ENCODE measurements at regions not wholly inside any gene's neighbourhood (a gene's known extent, or its start where the extent isn't known, plus 50 kb on each side); places are given as distances from the start of the nearest gene placed in this dataset.
A peak's percentile ranks its signal among the peaks of the same experiment; 100 is the strongest.

- no peak for DNase-seq
- Histone ChIP-seq H3K27me3 (no peaks in the 10 kb centered on the region), H3K9me3 (no peaks in the 10 kb centered on the region), H3K4me1 (peaks cover 0 to 28% (median 24%) of the 10 kb centered on the region in 4 donors), H3K36me3 (no peaks in the 10 kb centered on the region), H3K27ac (no peak overlapping the region), H3K4me3 (no peak overlapping the region)
- WGBS, 2 donors, result 82 to 90% methylated on average over 3 of the region's 3 CpGs
- TF ChIP-seq POLR2AphosphoS5 (IDR thresholded peaks at IDR 0.05) (no peak), EP300 (IDR thresholded peaks at IDR 0.05) (no peak), POLR2A (IDR thresholded peaks at IDR 0.05) (no peak)
- TF ChIP-seq, protein P1, sequence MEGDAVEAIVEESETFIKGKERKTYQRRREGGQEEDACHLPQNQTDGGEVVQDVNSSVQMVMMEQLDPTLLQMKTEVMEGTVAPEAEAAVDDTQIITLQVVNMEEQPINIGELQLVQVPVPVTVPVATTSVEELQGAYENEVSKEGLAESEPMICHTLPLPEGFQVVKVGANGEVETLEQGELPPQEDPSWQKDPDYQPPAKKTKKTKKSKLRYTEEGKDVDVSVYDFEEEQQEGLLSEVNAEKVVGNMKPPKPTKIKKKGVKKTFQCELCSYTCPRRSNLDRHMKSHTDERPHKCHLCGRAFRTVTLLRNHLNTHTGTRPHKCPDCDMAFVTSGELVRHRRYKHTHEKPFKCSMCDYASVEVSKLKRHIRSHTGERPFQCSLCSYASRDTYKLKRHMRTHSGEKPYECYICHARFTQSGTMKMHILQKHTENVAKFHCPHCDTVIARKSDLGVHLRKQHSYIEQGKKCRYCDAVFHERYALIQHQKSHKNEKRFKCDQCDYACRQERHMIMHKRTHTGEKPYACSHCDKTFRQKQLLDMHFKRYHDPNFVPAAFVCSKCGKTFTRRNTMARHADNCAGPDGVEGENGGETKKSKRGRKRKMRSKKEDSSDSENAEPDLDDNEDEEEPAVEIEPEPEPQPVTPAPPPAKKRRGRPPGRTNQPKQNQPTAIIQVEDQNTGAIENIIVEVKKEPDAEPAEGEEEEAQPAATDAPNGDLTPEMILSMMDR (IDR thresholded peaks at IDR 0.05), result no peak
- intact Hi-C loops (cut with DNase I), result no loop called here
Measured at GRCh38 chr6:22903826-22904225, 334.5 kb downstream of the HDGFL1 start.

- TF ChIP-seq POLR2AphosphoS5 (IDR thresholded peaks at IDR 0.05) (peak; percentile 66 to 88 (median 82)), EP300 (IDR thresholded peaks at IDR 0.05) (peak in 1 of 4 donors; percentile 29)
- TF ChIP-seq, protein P1 (IDR thresholded peaks at IDR 0.05), result no peak
- Histone ChIP-seq H3K27me3 (no peaks in the 10 kb centered on the region), H3K27ac (peak overlapping the region in 1 of 4 donors; percentile 39), H3K36me3 (no peaks in the 10 kb centered on the region), H3K4me1 (peaks cover 0 to 28% (median 24%) of the 10 kb centered on the region in 4 donors), H3K4me3 (no peak overlapping the region), H3K9me3 (no peaks in the 10 kb centered on the region)
- no peak for DNase-seq
- WGBS, 2 donors, result 12 to 49% methylated on average over 5 of the region's 5 CpGs
- intact Hi-C loops (cut with DNase I), result no loop called here
Measured at GRCh38 chr6:22904431-22904830, 335.1 kb downstream of the HDGFL1 start.

- H3K4me1 ChIP-seq, result peaks cover 0 to 28% (median 24%) of the 10 kb centered on the region in 4 donors
- no peak overlapping the region for H3K27ac ChIP-seq
- no peak for TF ChIP-seq POLR2A (IDR thresholded peaks at IDR 0.05)
- no peak for TF ChIP-seq EP300 (IDR thresholded peaks at IDR 0.05)
- no peak for TF ChIP-seq POLR2AphosphoS5 (IDR thresholded peaks at IDR 0.05)
- TF ChIP-seq, protein P1 (IDR thresholded peaks at IDR 0.05), result no peak
- WGBS, 2 donors, result 29 to 68% methylated on average over 3 of the region's 3 CpGs
- intact Hi-C loops (cut with DNase I), result no loop called here
- DNase-seq, result no peak
- H3K9me3 ChIP-seq, result no peaks in the 10 kb centered on the region
- no peaks in the 10 kb centered on the region for H3K36me3 ChIP-seq
- no peaks in the 10 kb centered on the region for H3K27me3 ChIP-seq
- H3K4me3 ChIP-seq, result no peak overlapping the region
Measured at GRCh38 chr6:22906091-22906549, 336.8 kb downstream of the HDGFL1 start.

DNA sequence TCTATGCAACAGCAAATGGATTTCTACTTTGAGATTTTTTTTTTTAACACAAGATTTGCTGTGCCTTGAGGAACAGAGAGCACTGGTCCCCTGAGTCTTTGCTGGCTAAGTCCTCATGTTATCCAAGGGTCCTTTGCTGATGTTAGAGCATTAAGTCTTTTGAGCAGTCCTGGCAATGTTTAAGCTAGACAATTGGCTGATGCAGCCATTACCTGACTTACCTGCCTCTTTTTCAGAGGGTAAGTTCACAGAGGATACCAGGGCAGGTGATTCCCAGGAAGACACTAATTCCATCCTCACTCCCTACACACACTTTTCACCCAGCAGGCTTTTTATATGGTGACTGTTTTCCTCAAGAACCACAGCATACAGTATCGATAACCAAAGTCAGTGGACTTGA is 337.7 kb downstream of the HDGFL1 start:
- intact Hi-C loops (cut with DNase I), result no loop called here
- Histone ChIP-seq H3K36me3 (no peaks in the 10 kb centered on the region), H3K27ac (no peak overlapping the region), H3K27me3 (no peaks in the 10 kb centered on the region), H3K4me1 (peaks cover 0 to 28% (median 24%) of the 10 kb centered on the region in 4 donors), H3K4me3 (no peak overlapping the region), H3K9me3 (no peaks in the 10 kb centered on the region)
- 94 to 97% methylated on average over 1 of the region's 1 CpG for WGBS, 2 donors
- TF ChIP-seq, protein P1 (IDR thresholded peaks at IDR 0.05), result no peak
- TF ChIP-seq POLR2AphosphoS5 (IDR thresholded peaks at IDR 0.05) (no peak), POLR2A (IDR thresholded peaks at IDR 0.05) (no peak), EP300 (IDR thresholded peaks at IDR 0.05) (no peak)
- no peak for DNase-seq

GRCh38 chr6:22910370-22910769 is 341.0 kb downstream of the HDGFL1 start:
- Histone ChIP-seq H3K36me3 (no peaks in the 10 kb centered on the region), H3K4me1 (peaks cover 0 to 25% (median 19%) of the 10 kb centered on the region in 4 donors), H3K27me3 (no peaks in the 10 kb centered on the region), H3K9me3 (no peaks in the 10 kb centered on the region), H3K27ac (no peak overlapping the region), H3K4me3 (no peak overlapping the region)
- 82 to 91% methylated on average over 4 of the region's 4 CpGs for WGBS, 2 donors
- DNase-seq, result no peak
- TF ChIP-seq POLR2AphosphoS5 (IDR thresholded peaks at IDR 0.05), result no peak
- TF ChIP-seq EP300 (IDR thresholded peaks at IDR 0.05), result no peak
- no peak for TF ChIP-seq POLR2A (IDR thresholded peaks at IDR 0.05)
- TF ChIP-seq, protein P1 (IDR thresholded peaks at IDR 0.05), result no peak
- intact Hi-C loops (cut with DNase I), result no loop called here

All from sigmoid colon (tissue), 6 donors.